DMS53 treated with DMSO at 0.1 percent for 48 hours (cell line): ENCODE measurements at regions not wholly inside any gene's neighbourhood (a gene's known extent, or its start where the extent isn't known, plus 50 kb on each side); places are given as distances from the start of the nearest gene placed in this dataset.
A peak's percentile ranks its signal among the peaks of the same experiment; 100 is the strongest.

Experiments used
- DNase-seq: peaks from one replicate; lab custom pipeline; 2025; ENCODE audit not compliant: unreplicated experiment; lab: John Stamatoyannopoulos, UW

DNA sequence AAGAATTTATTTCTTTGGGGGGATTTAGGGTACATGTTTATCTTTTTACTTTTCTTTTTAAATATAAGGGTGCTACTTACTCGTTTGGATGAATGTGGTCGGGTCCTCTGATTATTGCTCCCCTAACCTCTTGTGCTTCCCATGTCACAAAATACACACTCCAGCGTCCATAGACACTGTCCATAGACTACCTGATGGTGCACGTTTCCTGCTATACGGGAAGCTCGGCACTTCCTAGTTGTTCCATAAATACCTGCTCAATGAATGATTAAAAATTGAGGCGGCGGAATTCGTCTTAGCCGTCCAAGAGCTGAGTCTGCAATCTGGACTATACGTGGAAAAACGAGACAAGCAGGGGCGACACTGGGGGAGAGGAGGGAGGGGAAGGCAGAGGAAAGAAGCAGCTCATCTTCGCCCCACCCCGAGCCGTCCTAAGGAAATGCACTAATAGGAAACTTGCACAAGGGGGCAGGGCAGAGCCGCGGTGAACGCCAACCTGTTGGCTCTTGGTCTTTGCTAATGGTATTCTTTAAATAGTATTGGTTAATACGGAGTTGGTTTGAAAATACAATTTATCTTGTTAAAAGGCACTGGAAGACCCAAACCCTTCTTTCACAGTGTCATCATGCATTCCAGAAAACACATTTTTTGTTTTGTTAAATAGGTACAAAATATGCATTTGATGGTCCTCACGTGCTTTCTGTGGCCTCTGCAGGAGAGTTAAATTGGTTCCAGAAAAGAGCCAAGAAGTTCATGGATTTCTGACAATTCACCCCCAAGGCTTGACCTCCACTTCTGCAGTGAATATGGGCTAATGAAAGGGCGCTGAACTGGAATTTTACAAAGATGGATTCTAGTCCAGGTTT, 73.0 kb upstream of the KCTD1 start:
- DNase-seq, result peak; percentile 75

DNA sequence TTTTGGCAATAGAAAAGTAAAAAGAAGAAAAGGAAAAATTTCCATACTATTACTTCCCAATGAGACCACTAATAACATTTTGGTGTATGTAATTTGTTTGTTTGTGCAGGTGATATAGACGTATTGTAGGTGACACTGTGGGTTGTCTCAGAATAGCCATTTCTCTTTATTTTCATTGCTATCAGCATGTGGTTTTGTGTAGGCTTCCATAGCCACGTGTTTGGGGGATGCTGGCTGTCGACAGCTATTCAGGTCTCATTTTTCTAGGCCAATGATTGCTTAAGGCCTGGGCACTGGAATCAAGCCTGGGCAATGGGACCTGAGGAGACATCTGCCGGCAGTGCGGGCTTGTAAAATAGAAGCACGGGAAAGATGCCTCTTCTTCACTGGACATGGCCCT, 71.0 kb upstream of the KCTD1 start:
- DNase-seq, result no peak

DNA sequence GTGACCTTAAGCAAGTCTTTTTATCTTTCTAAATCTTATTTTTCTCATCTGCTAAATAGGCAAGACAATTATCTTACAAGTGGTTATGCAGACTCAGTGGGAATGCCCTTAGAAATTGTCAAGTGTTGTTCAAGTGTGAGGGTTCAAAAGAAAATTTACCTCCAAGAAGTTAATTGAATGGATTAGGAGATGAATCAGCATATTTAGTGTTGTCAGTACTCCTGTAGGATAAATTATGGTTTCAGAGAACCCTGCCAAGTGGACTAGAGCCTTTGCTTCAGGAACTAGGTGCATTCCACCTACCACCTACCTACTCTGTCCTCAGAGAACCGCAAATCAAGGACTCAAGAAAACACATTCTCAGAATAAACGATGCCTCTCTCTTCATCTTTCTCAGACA, 69.8 kb upstream of the KCTD1 start:
- no peak for DNase-seq

GRCh38 chr18:26617151-26617554, 68.8 kb upstream of the KCTD1 start:
- peak; percentile 31 for DNase-seq

DNA sequence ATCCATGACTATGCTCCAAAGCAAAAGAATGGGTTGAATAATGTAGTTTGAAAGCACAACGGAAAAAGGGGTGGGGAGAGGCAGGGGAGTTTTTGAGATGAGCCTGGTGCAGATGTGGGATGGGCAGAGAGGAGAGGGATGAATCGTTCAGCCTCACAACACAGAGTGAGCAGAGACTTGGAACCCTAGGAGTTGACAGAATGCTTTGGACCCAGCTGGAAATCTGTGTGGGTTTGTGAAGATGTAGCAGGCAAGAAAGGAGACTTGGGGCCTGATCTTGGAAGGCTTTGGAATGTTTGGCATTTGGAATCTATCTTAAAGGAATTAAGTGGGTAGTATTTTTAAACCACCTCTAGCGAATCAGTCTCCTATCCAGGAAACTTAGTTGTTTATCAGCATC, 66.0 kb upstream of the KCTD1 start:
- DNase-seq, result no peak
